ENCODE measurements at regions not wholly inside any gene's neighbourhood (a gene's known extent, or its start where the extent isn't known, plus 50 kb on each side); places are given as distances from the start of the nearest gene placed in this dataset.

DNA sequence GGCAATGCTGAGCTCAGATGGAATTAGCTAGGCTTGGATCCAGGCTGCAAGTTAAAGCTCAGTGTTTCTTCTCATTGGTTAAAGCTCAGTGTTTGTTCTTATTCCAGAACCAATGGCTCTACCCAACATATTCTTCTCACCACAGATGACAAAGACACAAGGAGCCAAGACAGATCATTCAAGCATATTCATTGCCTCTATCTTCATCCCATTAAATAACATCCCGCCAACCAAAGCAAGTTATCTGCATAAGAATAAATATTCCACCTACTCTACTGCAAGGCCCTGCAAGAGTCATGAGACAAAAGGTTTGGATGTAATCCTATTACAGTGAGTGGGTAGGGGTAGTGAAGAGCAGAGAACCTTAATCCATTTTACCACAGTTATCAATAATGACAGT, 766.5 kb downstream of the C4orf33 start:
- no peak for TF ChIP-seq POLR2AphosphoS5 (IDR thresholded peaks at IDR 0.05; ENCODE audit: low read depth, low read length)
- no peak for TF ChIP-seq POLR2A (IDR thresholded peaks at IDR 0.05; ENCODE audit: low read depth, low read length)
- TF ChIP-seq TAF1 (IDR thresholded peaks at IDR 0.05; ENCODE audit: low read depth, low read length): no peak
- no peak for TF ChIP-seq PAX5 (IDR thresholded peaks at IDR 0.05; ENCODE audit: insufficient read depth, low read length, severe bottlenecking)
- no peak for TF ChIP-seq SPI1 (IDR thresholded peaks at IDR 0.05; ENCODE audit: low read depth, low read length)

Data from GM12891 (cell line).